ENCODE measurements at regions not wholly inside any gene's neighbourhood (a gene's known extent, or its start where the extent isn't known, plus 50 kb on each side); places are given as distances from the start of the nearest gene placed in this dataset.

DNA sequence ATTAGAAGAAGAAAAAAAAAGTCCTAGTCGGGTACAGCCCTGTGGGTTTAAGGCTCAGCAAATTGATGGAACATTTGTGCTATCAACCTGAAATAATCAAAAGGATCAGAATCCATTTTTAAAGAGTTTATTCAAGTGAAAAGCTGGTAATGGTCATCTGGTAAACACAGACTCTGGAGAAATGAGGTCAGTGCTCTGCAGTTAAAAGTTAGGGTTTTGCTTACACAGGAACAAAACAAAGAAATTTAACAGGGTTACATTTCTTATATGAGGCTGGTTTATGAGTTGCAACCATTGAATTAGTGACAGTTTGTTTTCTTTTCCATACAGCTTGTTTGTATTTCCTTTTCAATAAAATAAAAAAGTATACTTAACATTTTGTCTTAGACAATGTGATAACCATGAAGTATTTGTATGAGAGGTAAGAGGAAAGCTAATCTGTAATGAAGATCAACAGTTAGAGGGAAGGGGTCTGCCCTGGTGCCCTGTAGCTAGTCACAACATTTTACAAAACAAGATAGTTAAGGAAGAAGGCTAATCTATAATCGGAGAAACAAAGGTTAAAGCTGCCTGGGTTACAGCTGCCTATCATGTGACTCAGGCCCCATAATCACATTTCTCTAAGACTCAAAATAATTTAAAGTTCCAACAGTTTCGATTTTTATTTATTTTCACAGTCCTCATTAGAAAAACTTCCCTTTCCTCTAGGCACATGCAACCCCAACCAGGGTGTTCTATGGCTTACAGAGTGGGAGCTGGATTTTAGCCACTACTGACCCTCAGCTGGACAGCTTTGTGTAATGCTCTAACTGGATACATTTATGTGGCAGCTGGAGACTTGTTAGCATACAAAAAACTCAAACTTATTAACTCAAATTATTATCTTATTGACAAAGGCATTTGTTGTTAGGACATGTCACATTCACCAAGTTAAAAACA lies 98.1 kb upstream of the ACP3 start:
- CTCF ChIA-PET: no interaction called here
- no peaks in the 10 kb centered on the region for H3K4me1 ChIP-seq (ENCODE audit: control insufficient read depth, insufficient read depth, low read length)

GRCh38 chr3:132220986-132221385 lies 96.2 kb upstream of the ACP3 start:
- no TSS peak for BruUV-seq (replicated peaks)
- intact Hi-C loops (cut with micrococcal nuclease; ENCODE audit: unreplicated experiment): no loop called here
- Histone ChIP-seq H3K4me1 (ENCODE audit: control insufficient read depth, insufficient read depth, low read length) (no peaks in the 10 kb centered on the region), H3K27ac (ENCODE audit: low read length) (no peak overlapping the region), H3K4me3 (ENCODE audit: low read depth in 2 of 2, low read length in 2 of 2) (no peak overlapping the region), H3K9me3 (ENCODE audit: control insufficient read depth, insufficient read depth, low read depth, low read length) (no peaks in the 10 kb centered on the region), H3K27me3 (ENCODE audit: control insufficient read depth, insufficient read depth, low read length) (peaks cover 7% of the 10 kb centered on the region; the same call in 1 of the 2 replicates), H3K36me3 (ENCODE audit: control insufficient read depth, insufficient read depth, low read length) (no peaks in the 10 kb centered on the region)
- ATAC-seq (no peak), DNase-seq (ENCODE audit: low read depth, low spot score) (no peak)
- CTCF ChIA-PET: no interaction called here
- in situ Hi-C loops (cut with HindIII; ENCODE audit: low pct_unique_long_range_greater_than_20kb, low sequenced_read_pairs): no loop called here
- POLR2A ChIA-PET: no interaction called here
- no peak for TF ChIP-seq POLR2AphosphoS5 (IDR thresholded peaks at IDR 0.05; ENCODE audit: low read depth, low read length)
- no peak for TF ChIP-seq CTCF (IDR thresholded peaks at IDR 0.05)
- TF ChIP-seq TCF7L2 (IDR thresholded peaks at IDR 0.05; ENCODE audit: low read depth, low read length): no peak
- TF ChIP-seq, protein P1, sequence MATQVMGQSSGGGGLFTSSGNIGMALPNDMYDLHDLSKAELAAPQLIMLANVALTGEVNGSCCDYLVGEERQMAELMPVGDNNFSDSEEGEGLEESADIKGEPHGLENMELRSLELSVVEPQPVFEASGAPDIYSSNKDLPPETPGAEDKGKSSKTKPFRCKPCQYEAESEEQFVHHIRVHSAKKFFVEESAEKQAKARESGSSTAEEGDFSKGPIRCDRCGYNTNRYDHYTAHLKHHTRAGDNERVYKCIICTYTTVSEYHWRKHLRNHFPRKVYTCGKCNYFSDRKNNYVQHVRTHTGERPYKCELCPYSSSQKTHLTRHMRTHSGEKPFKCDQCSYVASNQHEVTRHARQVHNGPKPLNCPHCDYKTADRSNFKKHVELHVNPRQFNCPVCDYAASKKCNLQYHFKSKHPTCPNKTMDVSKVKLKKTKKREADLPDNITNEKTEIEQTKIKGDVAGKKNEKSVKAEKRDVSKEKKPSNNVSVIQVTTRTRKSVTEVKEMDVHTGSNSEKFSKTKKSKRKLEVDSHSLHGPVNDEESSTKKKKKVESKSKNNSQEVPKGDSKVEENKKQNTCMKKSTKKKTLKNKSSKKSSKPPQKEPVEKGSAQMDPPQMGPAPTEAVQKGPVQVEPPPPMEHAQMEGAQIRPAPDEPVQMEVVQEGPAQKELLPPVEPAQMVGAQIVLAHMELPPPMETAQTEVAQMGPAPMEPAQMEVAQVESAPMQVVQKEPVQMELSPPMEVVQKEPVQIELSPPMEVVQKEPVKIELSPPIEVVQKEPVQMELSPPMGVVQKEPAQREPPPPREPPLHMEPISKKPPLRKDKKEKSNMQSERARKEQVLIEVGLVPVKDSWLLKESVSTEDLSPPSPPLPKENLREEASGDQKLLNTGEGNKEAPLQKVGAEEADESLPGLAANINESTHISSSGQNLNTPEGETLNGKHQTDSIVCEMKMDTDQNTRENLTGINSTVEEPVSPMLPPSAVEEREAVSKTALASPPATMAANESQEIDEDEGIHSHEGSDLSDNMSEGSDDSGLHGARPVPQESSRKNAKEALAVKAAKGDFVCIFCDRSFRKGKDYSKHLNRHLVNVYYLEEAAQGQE (IDR thresholded peaks at IDR 0.05; ENCODE audit: insufficient read depth in 1 of 2, low read depth in 2 of 2, low read length in 1 of 2): no peak
- no peak for TF ChIP-seq SIN3A (IDR thresholded peaks at IDR 0.05; ENCODE audit: borderline replicate concordance, insufficient read depth, low read depth, low read length)

More for the DNA sequence above, 98.1 kb upstream of the ACP3 start:
- POLR2A ChIA-PET: no interaction called here
- Histone ChIP-seq H3K27ac (ENCODE audit: low read length) (no peak overlapping the region), H3K9me3 (ENCODE audit: control insufficient read depth, insufficient read depth, low read depth, low read length) (no peaks in the 10 kb centered on the region), H3K36me3 (ENCODE audit: control insufficient read depth, insufficient read depth, low read length) (no peaks in the 10 kb centered on the region), H3K4me3 (ENCODE audit: low read depth in 2 of 2, low read length in 2 of 2) (no peak overlapping the region), H3K27me3 (ENCODE audit: control insufficient read depth, insufficient read depth, low read length) (peaks cover 7% of the 10 kb centered on the region; the same call in 1 of the 2 replicates)
- intact Hi-C loops (cut with micrococcal nuclease; ENCODE audit: unreplicated experiment) (no loop called here), in situ Hi-C loops (cut with HindIII; ENCODE audit: low pct_unique_long_range_greater_than_20kb, low sequenced_read_pairs) (no loop called here)
- no TSS peak for BruUV-seq (replicated peaks)
- ATAC-seq: no peak
- TF ChIP-seq, protein P1 (IDR thresholded peaks at IDR 0.05; ENCODE audit: insufficient read depth in 1 of 2, low read depth in 2 of 2, low read length in 1 of 2): no peak
- TF ChIP-seq SIN3A (IDR thresholded peaks at IDR 0.05; ENCODE audit: borderline replicate concordance, insufficient read depth, low read depth, low read length) (no peak), TCF7L2 (IDR thresholded peaks at IDR 0.05; ENCODE audit: low read depth, low read length) (no peak), CTCF (IDR thresholded peaks at IDR 0.05) (no peak), POLR2AphosphoS5 (IDR thresholded peaks at IDR 0.05; ENCODE audit: low read depth, low read length) (no peak)
- no peak for DNase-seq (ENCODE audit: low read depth, low spot score)

Data from Panc1 (cell line).